GM12878 (cell line): ENCODE measurements at regions not wholly inside any gene's neighbourhood (a gene's known extent, or its start where the extent isn't known, plus 50 kb on each side); places are given as distances from the start of the nearest gene placed in this dataset.

ENCODE experiments used
- BMI1 ChIP-seq: fragments of 450-650 bp; IDR thresholded peaks from 2 replicates; pipeline ENCODE4 v1.6.1; 2016; ENCODE audit warnings: mild to moderate bottlenecking, moderate library complexity, borderline replicate concordance
- CHD2 ChIP-seq: IDR thresholded peaks from 2 replicates; pipeline ENCODE4 v1.6.1; 2011; ENCODE audit warnings: low read depth, low read length, improper control_type of control experiment, borderline replicate concordance
- CTCF ChIP-seq, 3 experiments: IDR thresholded peaks in 2 of 3; conservative IDR thresholded peaks in 1 of 3; 2 replicates each; pipeline ENCODE4 v1.5.1; 2011; ENCODE audit warnings: low read depth in 3 of 3, low read length in 3 of 3, mild to moderate bottlenecking in 3 of 3, control low read depth in 2 of 3, moderate library complexity in 2 of 3, inconsistent platforms in 1 of 3, mixed read lengths in 1 of 3; ENCODE audit not compliant: control insufficient read depth in 2 of 3, insufficient read depth in 1 of 3; ENCODE audit errors: extremely low read depth in 1 of 3
- EZH2 ChIP-seq: IDR thresholded peaks from 2 replicates; pipeline ENCODE4 v1.6.1; 2012; ENCODE audit warnings: low read depth, mild to moderate bottlenecking, control low read depth, inconsistent platforms, low read length, borderline replicate concordance; ENCODE audit not compliant: control insufficient read depth
- FOXK2 ChIP-seq: fragments of 450-650 bp; IDR thresholded peaks from 2 replicates; pipeline ENCODE4 v1.6.1; 2017; ENCODE audit warnings: mild to moderate bottlenecking, moderate library complexity
- PAX5 ChIP-seq: IDR thresholded peaks from 2 replicates; pipeline ENCODE4 v1.6.1; 2011; ENCODE audit warnings: low read depth, low read length, borderline replicate concordance
- RBBP5 ChIP-seq: fragments of 200-600 bp; sonication (generic); conservative IDR thresholded peaks from 2 replicates; pipeline ENCODE4 v1.6.1; 2016
- STAT3 ChIP-seq: IDR thresholded peaks from 2 replicates; pipeline ENCODE4 v1.6.1; 2011; ENCODE audit warnings: low read depth, low read length, improper control_type of control experiment
- ZBTB33 ChIP-seq: fragments of 450-650 bp; IDR thresholded peaks from 2 replicates; pipeline ENCODE4 v1.6.1; 2017; ENCODE audit warnings: mild to moderate bottlenecking

- TF ChIP-seq EZH2 = no peak
- TF ChIP-seq CHD2 = no peak
- no peak for TF ChIP-seq CTCF (IDR thresholded peaks at IDR 0.05 in 2 of 3, conservative IDR thresholded peaks at IDR 0.05 in 1 of 3; ENCODE audit: control insufficient read depth in 2 of 3, extremely low read depth in 1 of 3, insufficient read depth in 1 of 3, low read depth in 3 of 3, low read length in 3 of 3)
- TF ChIP-seq PAX5 = no peak
- no peak for TF ChIP-seq RBBP5
- no peak for TF ChIP-seq BMI1
- TF ChIP-seq ZBTB33 = no peak
- TF ChIP-seq FOXK2 = no peak
- TF ChIP-seq STAT3 = no peak
Observed at GRCh38 chr1:239098400-239099037, 287.8 kb upstream of the CHRM3 start.
